NCI-H510A treated with DMSO at 0.1 percent for 48 hours (cell line): ENCODE measurements at regions not wholly inside any gene's neighbourhood (a gene's known extent, or its start where the extent isn't known, plus 50 kb on each side); places are given as distances from the start of the nearest gene placed in this dataset.

Source experiments
- DNase-seq: peaks from one replicate; lab custom pipeline; 2025; lab: John Stamatoyannopoulos, UW

DNA sequence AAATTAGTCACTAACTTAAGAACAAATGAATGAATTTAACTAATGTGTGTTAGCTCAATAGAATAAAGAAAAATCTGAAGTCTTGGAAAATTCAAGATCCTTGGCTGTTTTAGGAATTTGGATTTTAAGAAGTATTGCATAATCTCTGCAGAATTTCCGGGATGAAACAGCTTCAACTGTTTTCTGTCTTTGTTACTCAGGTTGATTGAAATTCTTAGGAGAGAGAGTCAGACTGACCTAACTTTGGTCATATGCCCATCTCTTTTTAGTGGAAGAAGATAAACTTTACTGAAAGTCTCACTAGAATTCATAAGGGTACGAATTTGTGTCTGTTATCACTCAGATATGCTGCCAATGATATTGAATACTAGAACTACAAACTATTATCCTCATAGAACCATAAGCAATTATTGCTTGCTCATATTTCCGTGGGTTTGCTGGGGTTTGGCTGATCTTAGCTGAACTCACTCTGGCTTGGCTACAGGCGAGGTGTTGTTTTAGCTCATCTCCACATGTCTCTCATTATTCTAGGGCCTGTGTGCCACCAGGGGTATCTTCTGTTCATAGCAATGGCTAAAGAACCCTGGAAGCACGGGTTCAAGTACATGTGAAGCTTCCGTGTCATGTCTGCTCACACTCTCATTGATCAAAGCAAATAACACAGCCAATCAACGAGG is 257.4 kb upstream of the NOVA1 start:
- DNase-seq, result no peak

DNA sequence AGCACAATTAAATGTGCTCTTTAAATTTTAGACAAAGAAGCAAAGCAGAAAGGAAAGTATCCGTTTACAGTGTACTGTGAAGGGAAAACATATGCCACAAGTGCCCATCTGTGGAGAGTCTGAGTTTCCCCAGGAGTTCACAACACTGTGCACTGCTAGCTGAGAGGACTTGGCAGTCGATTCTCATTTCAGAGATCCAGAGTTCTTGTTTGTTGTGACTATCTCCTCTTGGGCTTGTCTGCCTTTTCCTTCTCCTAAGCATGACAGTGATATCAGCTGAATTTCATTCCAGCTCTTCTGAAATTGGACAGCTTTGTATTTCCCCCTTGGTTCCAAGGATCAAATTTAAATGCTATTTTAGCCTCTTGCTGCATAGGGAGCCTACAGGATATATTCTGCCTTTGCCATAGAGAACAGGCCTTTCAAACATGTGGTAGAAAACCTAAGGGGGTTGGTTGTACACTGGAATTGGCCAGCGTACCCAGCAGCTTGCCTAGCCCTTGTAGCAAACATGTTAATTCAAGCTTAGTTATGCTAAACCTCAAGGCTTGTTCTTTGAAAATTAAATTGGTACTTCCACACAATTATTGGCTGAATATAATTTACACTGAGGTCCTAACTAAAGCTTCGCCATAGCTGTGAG is 259.2 kb upstream of the NOVA1 start:
- DNase-seq, result no peak

DNA sequence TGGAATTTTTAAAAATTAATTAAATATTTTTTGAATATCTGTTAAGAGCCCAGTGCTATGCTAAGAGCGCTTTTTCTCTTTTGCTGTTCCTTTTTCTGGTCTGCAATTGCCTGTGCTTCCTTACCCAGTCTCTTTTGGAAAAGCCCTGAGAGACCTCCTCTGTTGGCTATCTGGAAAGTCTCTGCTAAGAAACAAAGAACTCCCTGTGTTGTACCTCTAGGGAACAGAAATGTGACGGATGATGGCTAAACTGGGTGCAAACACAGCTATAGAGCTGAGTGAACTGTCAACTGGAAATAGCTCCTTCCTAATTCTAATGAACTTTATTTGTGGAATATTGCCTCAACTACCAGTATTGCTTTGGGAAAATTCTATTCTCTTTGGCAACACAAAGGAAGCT is 261.6 kb upstream of the NOVA1 start:
- DNase-seq, result no peak

DNA sequence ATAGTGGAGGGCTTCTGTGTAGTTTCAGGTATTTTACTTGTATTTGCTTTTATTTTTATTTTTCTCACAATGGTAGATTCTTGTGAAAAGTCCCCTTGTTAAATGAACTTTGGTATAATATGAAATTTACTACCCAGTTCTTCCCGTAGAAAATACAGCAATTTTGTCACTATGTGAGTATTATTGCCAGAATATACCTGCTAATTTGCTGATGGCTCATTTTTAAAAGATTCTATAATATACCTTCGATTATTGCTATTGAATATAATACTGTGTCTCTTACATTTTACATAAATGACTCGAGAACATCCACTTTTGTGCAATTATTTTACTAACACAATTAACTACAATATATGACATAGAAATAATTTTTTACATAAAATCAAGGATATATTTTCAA is 262.3 kb upstream of the NOVA1 start:
- no peak for DNase-seq

DNA sequence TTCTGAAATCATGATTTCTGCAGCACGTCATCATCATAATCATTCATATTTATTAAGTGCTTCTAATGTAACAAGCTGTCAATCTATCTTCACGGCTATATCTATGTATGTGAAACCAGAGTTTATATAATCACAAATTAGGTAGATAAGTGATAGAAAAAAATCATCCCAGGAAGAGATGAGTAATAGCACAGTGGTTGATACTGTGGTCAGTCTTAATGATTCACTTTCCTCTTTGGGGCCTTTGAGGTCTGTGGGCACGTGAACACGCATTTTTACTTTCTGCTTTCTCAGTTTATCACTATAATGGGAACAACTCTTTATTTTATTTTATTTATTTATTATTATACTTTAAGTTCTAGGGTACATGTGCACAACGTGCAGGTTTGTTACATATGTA is 265.9 kb upstream of the NOVA1 start:
- DNase-seq, result no peak

DNA sequence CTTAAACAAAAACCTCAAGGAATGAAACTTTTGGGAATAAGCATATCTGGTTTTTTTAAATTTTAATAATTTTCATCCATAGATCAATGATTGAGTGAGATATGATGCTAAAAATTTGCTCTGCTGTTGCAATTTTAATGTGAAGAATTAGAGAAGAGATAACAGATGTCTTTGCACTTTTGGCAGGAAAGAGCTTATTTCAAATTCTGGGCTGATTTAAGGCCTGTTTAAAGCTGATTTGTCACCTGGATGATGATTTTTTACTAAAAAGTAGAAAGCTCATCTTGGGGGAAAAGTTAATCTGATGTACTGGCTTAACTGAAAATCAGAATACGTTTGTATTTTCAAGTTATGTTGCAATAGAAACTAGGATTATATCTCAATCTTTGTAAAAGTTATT is 268.9 kb upstream of the NOVA1 start:
- DNase-seq, result no peak

DNA sequence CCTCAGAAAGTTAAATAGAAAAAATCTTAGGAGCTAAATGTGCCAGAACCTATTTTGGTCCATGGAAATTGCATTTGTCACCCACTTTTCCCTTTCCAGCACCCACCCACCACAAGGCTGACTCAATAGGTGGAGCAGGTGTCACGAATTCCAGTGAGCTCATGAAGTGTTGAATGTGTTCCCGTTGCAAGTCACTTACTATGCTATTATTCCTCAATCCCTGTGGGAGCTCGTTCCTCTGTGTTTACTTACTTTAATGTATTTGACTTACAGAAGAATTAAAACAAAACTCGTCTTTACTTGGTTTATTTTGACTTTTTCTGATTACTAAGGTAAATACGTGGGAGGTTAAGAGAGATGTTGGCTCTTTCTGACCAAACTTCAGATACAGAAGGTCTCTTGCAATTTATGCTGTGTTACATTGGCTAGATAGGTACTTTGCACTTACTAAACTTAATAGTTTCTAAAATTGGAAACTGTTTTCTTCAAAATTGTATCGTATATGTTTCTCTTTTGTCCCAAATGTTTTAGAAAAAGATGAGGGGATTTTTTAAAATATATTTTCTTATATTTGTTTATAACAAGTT is 269.4 kb upstream of the NOVA1 start:
- peak; percentile 4 for DNase-seq

DNA sequence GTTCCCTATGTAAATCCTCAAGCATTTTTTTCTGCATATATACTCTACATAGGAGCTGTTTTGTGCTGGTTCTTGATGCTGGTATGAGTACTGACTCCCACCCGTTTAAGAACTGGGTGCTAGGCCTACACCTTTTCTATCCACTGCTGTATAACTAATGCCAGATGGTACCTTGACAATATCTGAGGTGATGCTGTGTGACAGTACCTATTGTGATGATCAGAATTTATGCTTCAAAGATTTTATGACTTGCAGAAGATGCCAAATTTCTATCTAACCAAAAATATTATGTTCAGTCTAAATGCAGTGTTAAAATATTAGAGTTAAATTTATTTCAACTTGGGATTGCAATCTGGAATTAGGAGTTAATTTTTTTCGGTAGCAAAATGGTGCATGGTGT is 272.3 kb upstream of the NOVA1 start:
- DNase-seq, result no peak

DNA sequence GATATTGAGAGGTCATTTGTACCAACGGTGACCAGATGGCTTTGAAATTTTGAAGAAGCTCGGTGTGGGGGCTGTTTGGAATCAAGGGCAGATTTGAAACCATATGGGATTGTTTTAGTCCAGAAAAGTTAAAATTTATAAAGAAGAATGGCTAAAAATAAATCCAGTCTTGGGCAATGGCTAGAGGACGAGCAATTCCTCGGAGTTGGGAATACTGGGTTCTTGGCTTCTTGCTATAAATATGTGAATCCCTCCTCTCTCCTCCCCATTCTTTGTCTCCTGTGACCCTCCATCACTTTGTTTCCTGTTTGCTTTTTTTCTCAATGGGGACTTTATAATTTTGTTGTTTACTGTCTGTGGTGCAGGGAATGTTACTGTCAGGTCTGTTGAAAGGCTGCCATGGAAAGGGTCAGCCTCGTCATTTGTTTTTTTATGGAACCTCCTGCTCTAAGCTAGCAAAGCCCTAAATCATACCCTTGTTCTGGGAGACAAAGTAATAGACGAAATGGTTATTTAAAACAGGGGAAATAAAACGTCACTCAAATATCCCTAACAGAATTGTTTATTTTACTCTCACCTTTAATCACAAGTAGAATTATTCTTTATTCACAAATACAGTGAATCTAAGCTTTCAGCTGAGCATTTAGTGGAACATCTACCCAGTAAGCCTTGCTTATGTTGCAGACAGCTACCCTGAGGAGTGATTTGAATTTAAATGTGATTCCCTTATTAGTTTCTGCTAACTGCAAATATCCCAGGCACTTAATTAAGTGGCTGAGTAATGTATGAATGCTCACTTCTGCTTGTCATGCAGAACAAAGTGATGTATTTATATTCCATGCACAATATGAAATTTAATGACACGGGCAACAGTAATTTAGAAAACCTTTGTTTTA is 273.1 kb upstream of the NOVA1 start:
- DNase-seq, result no peak

DNA sequence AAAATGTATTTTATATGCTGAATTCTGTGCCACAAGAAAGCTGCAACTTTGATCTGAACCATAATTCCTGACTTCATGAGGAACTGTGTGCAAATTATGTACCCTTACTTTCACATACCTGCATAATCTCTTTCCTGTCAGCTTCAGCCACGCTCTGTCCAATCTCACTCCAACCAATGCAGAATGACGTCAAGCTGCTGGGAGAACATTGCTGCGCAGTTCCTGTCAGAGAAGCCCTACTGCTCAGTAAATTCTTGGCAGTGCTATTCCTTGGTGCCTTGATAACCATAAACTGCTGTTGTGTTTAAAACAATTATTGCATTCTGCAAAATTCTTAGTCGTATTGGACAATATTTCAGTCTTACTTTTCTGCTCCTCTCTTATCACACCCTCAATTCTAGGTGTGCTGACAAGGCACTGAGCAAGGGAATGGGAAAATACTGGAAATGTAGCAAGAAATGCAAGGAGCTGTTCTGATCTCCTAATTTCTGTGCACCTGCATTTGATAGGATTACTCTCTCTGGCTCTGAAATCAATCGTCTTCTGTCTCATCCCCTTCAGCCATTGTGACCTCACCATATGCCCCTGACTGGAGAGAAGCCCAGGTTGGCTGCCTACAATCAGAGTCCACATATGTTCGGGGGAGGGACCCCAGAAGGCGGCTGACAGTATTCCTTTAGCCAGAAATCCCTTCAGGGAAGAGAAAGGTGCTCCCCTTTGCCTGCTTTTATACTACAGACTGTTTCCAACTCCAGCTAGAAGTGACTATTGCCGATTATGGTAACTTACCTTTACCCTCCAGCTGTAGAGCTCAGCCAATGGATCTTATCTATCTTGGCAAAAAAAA is 274.9 kb upstream of the NOVA1 start:
- DNase-seq, result no peak

DNA sequence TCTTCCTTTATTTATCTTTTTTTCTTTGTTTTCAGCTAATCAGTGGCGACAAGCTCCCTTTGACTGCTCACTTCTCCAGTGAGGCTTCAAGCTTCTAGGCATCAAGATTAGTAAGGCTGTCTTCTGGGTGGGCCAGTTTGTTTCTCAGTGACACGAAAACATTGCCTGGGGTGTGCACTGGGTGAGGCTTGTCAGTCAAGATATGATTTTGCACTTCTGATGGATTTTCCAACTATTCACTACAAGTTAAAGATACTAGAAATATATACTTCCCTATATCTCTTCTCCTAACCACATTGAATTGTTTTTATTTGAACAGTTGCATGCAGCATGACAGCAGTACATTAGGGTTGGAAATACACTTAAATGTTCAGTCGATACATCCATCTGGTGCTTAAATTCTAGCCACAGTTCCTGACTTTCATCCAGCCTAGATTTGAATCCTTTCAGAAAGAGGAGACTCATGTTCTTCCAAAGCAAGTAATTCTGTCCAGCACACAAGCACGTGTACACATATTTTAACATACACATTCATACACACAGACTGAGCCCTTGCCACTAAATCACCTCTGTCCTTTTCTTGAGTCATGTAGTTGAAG is 275.6 kb upstream of the NOVA1 start:
- no peak for DNase-seq

DNA sequence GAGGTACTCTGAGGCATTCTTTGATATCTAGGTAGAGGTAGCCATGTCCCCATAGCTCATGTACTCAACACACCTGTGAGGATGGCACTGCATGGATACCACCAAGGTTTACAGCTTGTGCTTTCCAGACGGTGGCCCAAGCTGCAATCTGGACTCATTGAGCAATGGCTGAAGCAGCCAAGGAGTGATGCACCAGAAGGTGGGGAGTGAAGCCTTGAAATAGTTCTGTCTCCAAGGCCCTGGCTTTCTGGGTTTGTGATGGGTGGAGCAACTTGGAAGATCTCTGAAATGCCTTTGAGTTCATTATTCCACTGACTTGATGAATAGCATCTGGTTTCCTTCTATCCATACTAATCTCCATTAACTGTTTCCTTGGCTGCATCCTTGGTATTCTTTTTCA is 290.0 kb upstream of the NOVA1 start:
- DNase-seq, result no peak

DNA sequence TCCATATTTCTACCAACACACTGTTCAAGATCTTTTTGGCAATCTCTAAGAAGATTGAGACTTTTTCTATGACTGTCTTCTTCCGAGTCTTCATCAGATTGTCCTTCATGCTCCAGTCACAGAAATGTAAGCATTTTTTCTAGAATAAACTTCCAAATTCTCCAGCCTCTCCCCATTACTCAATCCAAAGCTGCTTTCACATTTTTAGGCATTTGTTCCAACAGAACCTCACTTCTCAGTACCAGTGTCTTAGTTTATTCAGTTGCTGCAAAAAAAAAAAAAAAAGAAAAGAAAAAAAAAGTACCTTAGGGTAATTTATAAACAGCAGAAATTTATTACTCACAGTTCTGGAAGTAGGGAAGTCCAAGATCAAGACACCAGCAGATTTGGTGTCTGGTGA is 290.8 kb upstream of the NOVA1 start:
- no peak for DNase-seq

DNA sequence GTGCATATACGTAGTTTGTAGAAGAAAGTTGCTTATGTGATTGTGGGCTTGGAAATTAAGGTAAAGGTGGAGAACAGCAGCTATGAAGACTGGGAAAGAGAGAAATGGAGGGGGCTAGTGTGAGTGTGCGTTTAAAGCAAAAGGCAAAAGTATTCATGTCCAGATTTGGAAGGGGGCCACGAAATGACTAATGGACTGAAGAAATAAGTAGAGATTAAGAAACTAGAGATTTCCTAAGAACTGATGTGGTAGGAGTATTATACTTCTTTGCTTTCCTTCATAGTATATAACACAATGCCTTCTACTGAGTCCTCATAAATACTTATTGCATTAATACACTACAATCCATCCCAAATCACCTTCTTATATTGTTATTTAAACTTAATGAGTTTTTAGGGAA is 298.6 kb upstream of the NOVA1 start:
- no peak for DNase-seq

DNA sequence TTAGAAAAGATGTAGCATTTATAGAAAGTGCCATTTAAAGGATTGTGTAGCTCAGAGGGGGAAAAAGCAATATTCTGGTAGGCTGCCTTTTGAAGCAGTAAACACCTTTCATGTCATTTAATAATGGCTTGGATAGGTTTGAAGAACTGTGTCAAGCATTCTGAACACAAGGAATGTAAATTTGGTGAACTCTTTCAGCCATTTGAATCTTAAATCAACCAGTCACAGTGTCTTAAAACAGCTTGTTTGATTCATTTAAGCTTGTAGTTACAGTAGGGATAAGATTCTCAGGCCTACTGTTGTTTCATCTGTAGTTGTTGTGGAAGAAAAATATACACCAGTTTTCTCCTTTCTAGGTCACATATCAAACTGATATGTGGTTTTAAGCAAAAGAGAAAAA is 299.4 kb upstream of the NOVA1 start:
- no peak for DNase-seq

DNA sequence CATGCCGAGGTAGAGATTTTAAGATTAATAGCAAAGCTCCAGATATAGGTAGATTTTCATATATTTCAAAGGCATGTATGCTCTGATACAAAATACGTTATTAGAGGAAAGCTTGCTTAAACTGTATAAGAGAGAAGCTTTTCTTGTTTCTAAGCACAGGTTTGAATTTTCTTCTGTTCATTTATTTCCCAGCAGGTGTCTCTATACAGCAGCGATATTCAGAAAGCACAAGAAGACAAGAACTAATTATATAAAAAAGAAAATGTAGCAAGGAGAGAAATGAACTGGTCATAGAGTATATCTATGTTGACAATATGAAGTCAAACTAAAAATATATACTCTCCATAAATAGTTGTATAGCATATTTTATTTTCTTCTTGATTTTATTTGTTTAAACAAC is 307.4 kb upstream of the NOVA1 start:
- DNase-seq, result peak; percentile 8

DNA sequence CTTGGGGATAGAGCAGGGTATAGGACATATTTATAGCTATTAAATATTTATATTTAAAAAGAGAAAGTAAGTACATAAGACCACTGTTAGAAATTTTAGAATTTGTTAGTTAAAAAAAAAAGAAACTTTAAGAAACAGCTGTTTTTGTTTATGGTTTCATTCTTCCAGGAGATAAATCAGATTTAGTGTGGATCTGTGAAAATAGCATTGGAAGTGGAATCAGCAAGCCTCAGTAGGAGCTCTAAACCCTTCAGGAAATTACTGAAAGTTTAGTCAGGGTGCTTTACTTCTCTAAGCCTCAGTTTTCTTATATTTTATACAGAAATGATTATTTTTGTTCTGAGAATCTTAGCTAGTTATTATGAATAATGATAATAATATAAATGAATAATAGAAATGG is 316.0 kb upstream of the NOVA1 start:
- DNase-seq, result no peak

DNA sequence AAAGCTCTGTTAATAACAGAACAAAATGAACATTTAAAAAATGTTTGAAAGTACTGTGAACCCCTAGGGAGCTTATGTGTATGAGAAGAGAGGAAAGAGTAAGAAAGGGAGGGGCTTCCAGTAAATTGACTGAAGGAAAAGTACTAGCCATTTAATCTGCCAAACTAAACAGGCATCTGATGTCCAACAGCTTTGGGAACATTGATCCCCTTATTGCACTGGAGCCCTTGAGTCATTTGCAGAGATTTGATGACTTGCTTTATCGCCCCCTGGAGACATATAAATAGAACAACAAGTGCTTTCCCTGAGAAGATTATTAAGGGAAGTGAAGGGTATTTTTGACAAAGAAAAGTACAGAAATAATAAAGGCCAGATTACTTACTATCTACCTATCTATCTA is 319.3 kb upstream of the NOVA1 start:
- DNase-seq, result no peak

DNA sequence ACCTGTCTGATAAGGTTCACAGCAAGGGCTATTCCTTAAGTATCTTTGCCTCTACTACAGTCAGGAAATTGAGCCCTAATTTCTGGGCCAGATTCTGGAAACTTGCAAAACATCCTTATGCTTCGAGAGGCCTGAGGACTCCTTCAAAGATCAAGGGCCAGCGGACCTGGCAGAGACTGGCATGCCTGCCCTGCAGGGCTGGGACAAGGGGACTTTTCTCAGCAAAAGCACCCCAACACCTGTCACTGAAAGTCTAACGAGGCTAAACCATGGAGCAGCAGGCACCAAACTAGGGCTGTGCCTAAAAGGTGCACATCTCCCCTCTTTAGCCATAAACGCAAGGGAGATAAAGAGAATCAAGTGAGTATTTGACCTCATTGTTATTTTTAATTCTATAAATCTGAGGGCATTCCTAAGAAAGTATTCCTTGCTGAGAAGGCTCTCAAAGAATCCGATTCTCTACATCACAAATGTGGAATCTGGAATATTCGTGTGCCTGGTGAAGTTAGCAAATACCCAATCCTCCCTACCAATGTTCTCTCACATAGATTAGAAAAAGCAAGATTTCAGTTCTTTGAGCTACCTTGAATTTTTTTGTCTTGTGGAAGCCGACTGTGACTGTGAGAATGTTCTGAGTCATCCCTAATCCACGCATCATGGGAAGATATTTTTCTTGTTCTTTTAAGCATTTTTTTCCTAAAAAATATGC is 328.2 kb upstream of the NOVA1 start:
- DNase-seq, result no peak

DNA sequence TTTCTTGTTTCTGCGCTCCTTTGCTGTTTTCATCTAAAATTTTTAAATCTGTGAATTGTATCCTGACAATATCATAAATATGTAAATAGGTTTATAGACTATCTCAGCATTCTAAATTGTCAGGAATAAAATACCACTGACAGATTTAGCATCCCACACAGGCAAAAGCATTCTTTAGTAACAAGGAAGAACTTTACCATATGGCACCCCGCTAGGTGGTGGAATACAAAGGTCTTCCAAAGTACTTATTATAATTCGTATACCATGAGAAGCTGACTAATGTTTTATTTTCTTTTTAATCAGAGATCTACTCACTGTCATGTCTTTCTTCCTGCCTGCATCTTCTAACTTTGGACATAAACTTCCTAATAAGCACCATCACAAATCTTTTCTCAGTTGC is 328.8 kb upstream of the NOVA1 start:
- no peak for DNase-seq

DNA sequence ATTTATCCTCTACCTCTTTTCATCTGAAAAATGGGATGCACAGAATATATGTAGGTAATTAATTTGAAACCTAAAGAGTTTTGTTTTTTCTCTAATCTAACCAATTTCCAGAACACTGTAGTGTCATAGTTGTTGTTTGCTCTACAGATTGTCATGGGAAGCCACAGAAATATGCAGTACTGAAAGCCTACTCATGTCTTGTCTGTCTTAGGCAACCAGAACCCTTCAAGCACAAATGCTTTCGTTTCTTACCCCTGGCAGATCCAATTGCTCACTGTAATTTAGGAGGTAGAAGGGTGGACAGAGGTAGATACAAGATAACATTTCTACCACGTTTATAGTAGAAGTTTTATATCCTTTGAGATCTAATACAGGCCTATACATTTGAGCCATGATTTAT is 330.2 kb upstream of the NOVA1 start:
- no peak for DNase-seq
